Tibial nerve (tissue), 4 donors: ENCODE measurements at regions not wholly inside any gene's neighbourhood (a gene's known extent, or its start where the extent isn't known, plus 50 kb on each side); places are given as distances from the start of the nearest gene placed in this dataset.

Experiments
- EP300 ChIP-seq, 2 donors: sonication (generic); formaldehyde crosslinking; IDR thresholded peaks; one replicate each; pipeline ENCODE4 v1.6.1; 2017; ENCODE audit warnings: antibody characterized with exemption in 2 of 2, mild to moderate bottlenecking in 1 of 2
- POLR2A ChIP-seq, 2 donors: fragments of 450-650 bp; IDR thresholded peaks; one replicate each; pipeline ENCODE4 v1.6.1; 2017; ENCODE audit warnings: antibody characterized with exemption in 2 of 2, mild to moderate bottlenecking in 2 of 2, moderate library complexity in 2 of 2
- TF ChIP-seq, protein P1 (sequence below), 5 experiments: fragments of 200-600 bp in 3 of 5; fragments of 450-650 bp in 2 of 5; sonication (generic) in 3 of 5; IDR thresholded peaks; one replicate each; pipeline ENCODE4 v1.5.1; 2016 to 2019; ENCODE audit warnings: antibody characterized with exemption in 5 of 5, mild to moderate bottlenecking in 3 of 5, moderate library complexity in 2 of 5

DNA sequence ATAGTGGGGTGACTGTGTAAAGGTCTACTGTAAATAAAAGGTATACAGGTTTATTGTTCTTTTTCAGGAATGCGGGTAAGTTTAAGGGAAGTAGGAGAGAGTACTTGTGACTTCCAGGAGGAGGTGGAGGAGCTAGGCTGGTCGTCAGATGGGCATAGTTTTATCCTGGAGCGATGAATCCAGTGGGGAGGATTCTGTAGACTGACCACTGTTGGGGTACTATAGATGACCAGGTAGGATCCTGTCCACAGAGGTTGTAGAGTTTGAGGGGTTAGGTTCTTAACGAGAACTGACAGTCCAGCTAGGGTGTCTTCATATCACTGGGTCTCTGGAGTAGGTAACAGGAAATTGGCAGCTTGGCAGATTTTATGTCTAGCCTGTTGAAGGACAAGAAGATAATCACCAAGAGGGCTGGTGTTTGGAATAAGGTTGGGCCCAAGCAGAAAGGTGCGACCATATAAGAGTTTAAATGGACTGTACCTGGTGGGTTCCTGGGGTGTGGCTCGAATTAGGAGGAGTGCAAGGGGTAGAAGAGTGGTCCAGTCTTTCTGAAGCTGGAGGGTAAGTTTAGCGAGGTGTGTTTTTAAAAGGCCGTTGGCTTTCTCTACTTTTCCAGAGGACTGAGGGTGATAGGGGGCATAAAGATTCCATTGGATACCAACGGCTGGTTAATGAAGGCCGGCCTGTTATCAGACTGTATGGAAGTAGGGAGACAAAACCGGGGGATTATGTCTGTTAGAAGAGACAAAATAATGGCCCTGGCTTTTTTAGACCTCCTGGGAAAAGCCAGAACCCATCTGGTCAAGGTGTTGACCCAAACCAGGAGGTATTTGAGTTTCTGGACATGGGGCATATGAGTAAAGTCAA is 751.3 kb upstream of the ADGRB3 start:
- TF ChIP-seq, protein P1, sequence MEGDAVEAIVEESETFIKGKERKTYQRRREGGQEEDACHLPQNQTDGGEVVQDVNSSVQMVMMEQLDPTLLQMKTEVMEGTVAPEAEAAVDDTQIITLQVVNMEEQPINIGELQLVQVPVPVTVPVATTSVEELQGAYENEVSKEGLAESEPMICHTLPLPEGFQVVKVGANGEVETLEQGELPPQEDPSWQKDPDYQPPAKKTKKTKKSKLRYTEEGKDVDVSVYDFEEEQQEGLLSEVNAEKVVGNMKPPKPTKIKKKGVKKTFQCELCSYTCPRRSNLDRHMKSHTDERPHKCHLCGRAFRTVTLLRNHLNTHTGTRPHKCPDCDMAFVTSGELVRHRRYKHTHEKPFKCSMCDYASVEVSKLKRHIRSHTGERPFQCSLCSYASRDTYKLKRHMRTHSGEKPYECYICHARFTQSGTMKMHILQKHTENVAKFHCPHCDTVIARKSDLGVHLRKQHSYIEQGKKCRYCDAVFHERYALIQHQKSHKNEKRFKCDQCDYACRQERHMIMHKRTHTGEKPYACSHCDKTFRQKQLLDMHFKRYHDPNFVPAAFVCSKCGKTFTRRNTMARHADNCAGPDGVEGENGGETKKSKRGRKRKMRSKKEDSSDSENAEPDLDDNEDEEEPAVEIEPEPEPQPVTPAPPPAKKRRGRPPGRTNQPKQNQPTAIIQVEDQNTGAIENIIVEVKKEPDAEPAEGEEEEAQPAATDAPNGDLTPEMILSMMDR (IDR thresholded peaks at IDR 0.05): no peak
- TF ChIP-seq EP300 (IDR thresholded peaks at IDR 0.05) (no peak), POLR2A (IDR thresholded peaks at IDR 0.05) (no peak)
